ENCODE measurements at regions not wholly inside any gene's neighbourhood (a gene's known extent, or its start where the extent isn't known, plus 50 kb on each side); places are given as distances from the start of the nearest gene placed in this dataset.
A peak's percentile ranks its signal among the peaks of the same experiment; 100 is the strongest.
"Not testable (repeated sequence)": the region's sequence is repeated elsewhere in the genome, so short reads cannot be mapped to it uniquely, and the experiment has no call there.

- no peak for DNase-seq
Observed at GRCh38 chr6:100322886-100323285, 141.8 kb downstream of the SIM1 start.

GRCh38 chr6:100320686-100321085, 144.0 kb downstream of the SIM1 start:
- no peak for DNase-seq

GRCh38 chr6:100317031-100317430, 147.7 kb downstream of the SIM1 start:
- DNase-seq = no peak

GRCh38 chr6:100314186-100314585, 150.5 kb downstream of the SIM1 start:
- DNase-seq = no peak

- DNase-seq = no peak
Observed at GRCh38 chr6:100311707-100312251, 152.9 kb downstream of the SIM1 start.

GRCh38 chr6:100309174-100309573, 155.5 kb downstream of the SIM1 start:
- no peak for DNase-seq

GRCh38 chr6:100307561-100307960, 157.2 kb downstream of the SIM1 start:
- DNase-seq = no peak

- no peak for DNase-seq
Observed at GRCh38 chr6:100305209-100305869, 159.4 kb downstream of the SIM1 start.

GRCh38 chr6:100304575-100304974, 160.1 kb downstream of the SIM1 start:
- DNase-seq = no peak

GRCh38 chr6:100301731-100302130, 163.0 kb downstream of the SIM1 start:
- DNase-seq = no peak

- no peak for DNase-seq
Observed at GRCh38 chr6:100300221-100300736, 164.4 kb downstream of the SIM1 start.

GRCh38 chr6:100296810-100297544, 167.7 kb downstream of the SIM1 start:
- DNase-seq = peak; percentile 54

GRCh38 chr6:100295172-100295571, 169.5 kb downstream of the SIM1 start:
- not testable (repeated sequence) for DNase-seq

GRCh38 chr6:100289285-100289684, 175.4 kb downstream of the SIM1 start:
- DNase-seq = peak; percentile 40

- DNase-seq = no peak
Observed at GRCh38 chr6:100288311-100288710, 176.4 kb downstream of the SIM1 start.

- no peak for DNase-seq
Observed at GRCh38 chr6:100283285-100283684, 181.4 kb downstream of the SIM1 start.

- DNase-seq = no peak
Observed at GRCh38 chr6:100281471-100281901, 183.2 kb downstream of the SIM1 start.

GRCh38 chr6:100276311-100277057, 188.2 kb downstream of the SIM1 start:
- no peak for DNase-seq

- no peak for DNase-seq
Observed at GRCh38 chr6:100274147-100274546, 190.6 kb downstream of the SIM1 start.

- DNase-seq = no peak
Observed at GRCh38 chr6:100271625-100272024, 193.1 kb downstream of the SIM1 start.

- DNase-seq = no peak
Observed at GRCh38 chr6:100271202-100271601, 193.5 kb downstream of the SIM1 start.

- DNase-seq = no peak
Observed at GRCh38 chr6:100269189-100269588, 195.5 kb downstream of the SIM1 start.

GRCh38 chr6:100268326-100268725, 196.4 kb downstream of the SIM1 start:
- DNase-seq = no peak

All from NCI-H774 (cell line).